Gastrocnemius medialis (tissue), 4 donors: ENCODE measurements at regions not wholly inside any gene's neighbourhood (a gene's known extent, or its start where the extent isn't known, plus 50 kb on each side); places are given as distances from the start of the nearest gene placed in this dataset.

ENCODE experiments used
- ATAC-seq, 2 donors: fragments of 150-250 bp; one replicate each; pipeline ENCODE4 v1.9.1; 2016
- DNase-seq, 2 donors: peaks; one replicate each; pipeline ENCODE4 v3.0.0-alpha.2; 2019
- H3K27ac ChIP-seq, 4 donors: fragments of 200-600 bp; sonication (generic); 1 replicate in 1 of 4; 2 replicates in 3 of 4; pipeline ENCODE4 v1.5.1; 2016 to 2018; ENCODE audit warnings: mild to moderate bottlenecking in 2 of 4, moderate library complexity in 1 of 4
- H3K27me3 ChIP-seq, 3 donors: fragments of 200-600 bp; sonication (generic) in 2 of 3; 1 replicate in 1 of 3; 2 replicates in 2 of 3; pipeline versions ENCODE4 v1.5.1 to v1.6.0; 2016 to 2019; ENCODE audit warnings: mild to moderate bottlenecking in 1 of 3, moderate library complexity in 1 of 3
- H3K36me3 ChIP-seq, 2 donors: fragments of 200-600 bp; sonication (generic) in 1 of 2; one replicate each; pipeline ENCODE4 v1.5.1; 2017 to 2018
- H3K4me1 ChIP-seq, 2 donors: fragments of 200-600 bp; sonication (generic) in 1 of 2; one replicate each; pipeline ENCODE4 v1.5.1; 2016 to 2017; ENCODE audit warnings: mild to moderate bottlenecking in 2 of 2
- H3K4me3 ChIP-seq, 4 donors: fragments of 200-600 bp; sonication (generic) in 3 of 4; 1 replicate in 1 of 4; 2 replicates in 3 of 4; pipeline ENCODE4 v1.5.1; 2016 to 2019; ENCODE audit warnings: mild to moderate bottlenecking in 2 of 4
- H3K9me3 ChIP-seq, 3 donors: fragments of 200-600 bp; sonication (generic) in 2 of 3; 1 replicate in 1 of 3; 2 replicates in 2 of 3; pipeline ENCODE4 v1.5.1; 2016 to 2019
- CTCF ChIP-seq, 5 experiments: fragments of 450-650 bp in 3 of 5; fragments of 200-600 bp in 2 of 5; sonication (generic) in 2 of 5; IDR thresholded peaks in 4 of 5; conservative IDR thresholded peaks in 1 of 5; 1 replicate in 4 of 5; 2 replicates in 1 of 5; pipeline ENCODE4 v1.5.1; 2016 to 2019; ENCODE audit warnings: antibody characterized with exemption in 5 of 5, mild to moderate bottlenecking in 3 of 5, moderate library complexity in 3 of 5
- POLR2A ChIP-seq, 2 donors: fragments of 450-650 bp; IDR thresholded peaks; one replicate each; pipeline ENCODE4 v1.6.1; 2017; ENCODE audit warnings: antibody characterized with exemption in 2 of 2, mild to moderate bottlenecking in 2 of 2, moderate library complexity in 2 of 2
- in situ Hi-C, 4 donors: fragments of 200-750 bp; cut with MboI; loops; one replicate each; pipeline versions ENCODE4 v1.15.0 to v1.8.0; 2017; ENCODE audit warnings: low sequenced_read_pairs in 4 of 4
- intact Hi-C: fragments of 100-400 bp; cut with DNase I; formaldehyde crosslinking; loops from one replicate; pipeline ENCODE4 v1.15.1; 2023; ENCODE audit warnings: low total_unique reads

- H3K4me3 ChIP-seq = no peak overlapping the region
- H3K9me3 ChIP-seq = no peaks in the 10 kb centered on the region
- no peak overlapping the region for H3K27ac ChIP-seq
- peaks cover 0 to 10% of the 10 kb centered on the region in 2 donors for H3K4me1 ChIP-seq
- no peaks in the 10 kb centered on the region for H3K27me3 ChIP-seq
- H3K36me3 ChIP-seq = no peaks in the 10 kb centered on the region
- in situ Hi-C loops = no loop called here
- TF ChIP-seq CTCF (IDR thresholded peaks at IDR 0.05 in 4 of 5, conservative IDR thresholded peaks at IDR 0.05 in 1 of 5) = no peak
- no peak for TF ChIP-seq POLR2A (IDR thresholded peaks at IDR 0.05)
- DNase-seq (no peak), ATAC-seq (no peak)
- intact Hi-C loops = no loop called here
Observed at GRCh38 chr9:107684224-107684623, 194.7 kb upstream of the KLF4 start.

- no peak for ATAC-seq
- in situ Hi-C loops (no loop called here), intact Hi-C loops (no loop called here)
- H3K36me3 ChIP-seq = no peaks in the 10 kb centered on the region
- H3K9me3 ChIP-seq = no peaks in the 10 kb centered on the region
- H3K4me1 ChIP-seq = peaks cover 0 to 10% of the 10 kb centered on the region in 2 donors
- no peak overlapping the region for H3K4me3 ChIP-seq
- H3K27ac ChIP-seq = no peak overlapping the region
- TF ChIP-seq CTCF (IDR thresholded peaks at IDR 0.05 in 4 of 5, conservative IDR thresholded peaks at IDR 0.05 in 1 of 5) (no peak), POLR2A (IDR thresholded peaks at IDR 0.05) (no peak)
- DNase-seq = no peak
- H3K27me3 ChIP-seq = no peaks in the 10 kb centered on the region
Observed at GRCh38 chr9:107683566-107683965, 194.0 kb upstream of the KLF4 start.

- ATAC-seq = no peak
- Histone ChIP-seq H3K36me3 (no peaks in the 10 kb centered on the region), H3K27me3 (no peaks in the 10 kb centered on the region), H3K27ac (no peak overlapping the region), H3K4me1 (peaks cover 0 to 10% of the 10 kb centered on the region in 2 donors), H3K4me3 (no peak overlapping the region), H3K9me3 (no peaks in the 10 kb centered on the region)
- intact Hi-C loops (no loop called here), in situ Hi-C loops (no loop called here)
- DNase-seq = no peak
- TF ChIP-seq POLR2A (IDR thresholded peaks at IDR 0.05) (no peak), CTCF (IDR thresholded peaks at IDR 0.05 in 4 of 5, conservative IDR thresholded peaks at IDR 0.05 in 1 of 5) (no peak)
Observed at GRCh38 chr9:107681988-107682387, 192.4 kb upstream of the KLF4 start.

- Histone ChIP-seq H3K9me3 (no peaks in the 10 kb centered on the region), H3K36me3 (no peaks in the 10 kb centered on the region), H3K27ac (no peak overlapping the region), H3K4me3 (no peak overlapping the region), H3K4me1 (no peaks in the 10 kb centered on the region), H3K27me3 (no peaks in the 10 kb centered on the region)
- intact Hi-C loops (no loop called here), in situ Hi-C loops (no loop called here)
- TF ChIP-seq POLR2A (IDR thresholded peaks at IDR 0.05) (no peak), CTCF (IDR thresholded peaks at IDR 0.05 in 4 of 5, conservative IDR thresholded peaks at IDR 0.05 in 1 of 5) (no peak)
- no peak for DNase-seq
- no peak for ATAC-seq
Observed at GRCh38 chr9:107675351-107676259, 186.0 kb upstream of the KLF4 start.
